SK-N-MC (cell line): ENCODE measurements at regions not wholly inside any gene's neighbourhood (a gene's known extent, or its start where the extent isn't known, plus 50 kb on each side); places are given as distances from the start of the nearest gene placed in this dataset.

Experiments used
- EZH2 ChIP-seq: fragments of 200-600 bp; sonication (generic); IDR thresholded peaks from one replicate; pipeline ENCODE4 v1.6.1; 2017; ENCODE audit warnings: antibody characterized with exemption
- FOXP2 ChIP-seq: optimal IDR thresholded peaks from 2 replicates; pipeline ENCODE3; 2011; ENCODE audit warnings: mild to moderate bottlenecking, moderate library complexity; ENCODE audit not compliant: insufficient read depth; ENCODE audit errors: extremely low read length, control extremely low read depth
- POLR2AphosphoS5 ChIP-seq: IDR thresholded peaks from 2 replicates; pipeline ENCODE4 v1.6.1; 2012; ENCODE audit warnings: mild to moderate bottlenecking, low read depth, low read length, borderline replicate concordance

- TF ChIP-seq POLR2AphosphoS5 (no peak), EZH2 (no peak), FOXP2 (no peak)
Observed at GRCh38 chr7:110056331-110056730, 1034.6 kb upstream of the LRRN3 start.
